GM18873 (cell line): ENCODE measurements at regions not wholly inside any gene's neighbourhood (a gene's known extent, or its start where the extent isn't known, plus 50 kb on each side); places are given as distances from the start of the nearest gene placed in this dataset.

ENCODE experiments used
- ATAC-seq: cut with Tn5 transposase; IDR thresholded peaks from one replicate; pipeline ENCODE4 v1.9.1; 2021; ENCODE audit warnings: mild to moderate bottlenecking, moderate library complexity, moderate number of reproducible peaks; ENCODE audit not compliant: unreplicated experiment, low FRiP score

GRCh38 chr2:203789618-203790017 is 78.0 kb upstream of the CTLA4 start:
- ATAC-seq = no peak

GRCh38 chr2:203790134-203790852 is 77.3 kb upstream of the CTLA4 start:
- ATAC-seq = no peak

- ATAC-seq = no peak
Observed at GRCh38 chr2:203796248-203797010, 71.1 kb upstream of the CTLA4 start.

GRCh38 chr2:203797276-203797675 is 70.3 kb upstream of the CTLA4 start:
- ATAC-seq = no peak

- ATAC-seq = no peak
Observed at GRCh38 chr2:203797712-203798111, 69.9 kb upstream of the CTLA4 start.

- ATAC-seq = no peak
Observed at GRCh38 chr2:203798296-203799087, 69.1 kb upstream of the CTLA4 start.

GRCh38 chr2:203799908-203800307 is 67.7 kb upstream of the CTLA4 start:
- peak; percentile 96 for ATAC-seq

GRCh38 chr2:203800783-203801182 is 66.8 kb upstream of the CTLA4 start:
- no peak for ATAC-seq

GRCh38 chr2:203802342-203803052 is 65.1 kb upstream of the CTLA4 start:
- no peak for ATAC-seq

GRCh38 chr2:203803053-203803429 is 64.5 kb upstream of the CTLA4 start:
- no peak for ATAC-seq

GRCh38 chr2:203804070-203804469 is 63.5 kb upstream of the CTLA4 start:
- ATAC-seq = no peak

- ATAC-seq = no peak
Observed at GRCh38 chr2:203804764-203805485, 62.6 kb upstream of the CTLA4 start.

- no peak for ATAC-seq
Observed at GRCh38 chr2:203805486-203805838, 62.1 kb upstream of the CTLA4 start.

GRCh38 chr2:203806761-203807160 is 60.8 kb upstream of the CTLA4 start:
- ATAC-seq = no peak

- no peak for ATAC-seq
Observed at GRCh38 chr2:203808046-203808750, 59.4 kb upstream of the CTLA4 start.

GRCh38 chr2:203809084-203809521 is 58.5 kb upstream of the CTLA4 start:
- no peak for ATAC-seq

GRCh38 chr2:203809991-203810510 is 57.5 kb upstream of the CTLA4 start:
- no peak for ATAC-seq

GRCh38 chr2:203811491-203812221 is 55.9 kb upstream of the CTLA4 start:
- peak; percentile 70 for ATAC-seq
